ENCODE measurements at regions not wholly inside any gene's neighbourhood (a gene's known extent, or its start where the extent isn't known, plus 50 kb on each side); places are given as distances from the start of the nearest gene placed in this dataset.

GRCh38 chr6:158911746-158912480 is 88.1 kb downstream of the RSPH3 start:
- TF ChIP-seq FOSL1 (IDR thresholded peaks at IDR 0.05; ENCODE audit: low read depth) (no peak), RAD21 (IDR thresholded peaks at IDR 0.05; ENCODE audit: low read depth) (no peak), ZBTB33 (IDR thresholded peaks at IDR 0.05; ENCODE audit: extremely low read depth, insufficient replicate concordance, low read length) (no peak), CTCF (IDR thresholded peaks at IDR 0.05 in 2 of 3, conservative IDR thresholded peaks at IDR 0.05 in 1 of 3; ENCODE audit: borderline replicate concordance in 1 of 3, insufficient read depth in 1 of 3, low read depth in 2 of 3, low read length in 2 of 3) (no peak), EZH2phosphoT487 (IDR thresholded peaks at IDR 0.05; ENCODE audit: borderline replicate concordance) (no peak), CEBPB (IDR thresholded peaks at IDR 0.05; ENCODE audit: low read depth) (no peak), JUND (IDR thresholded peaks at IDR 0.05) (no peak), ZFX (IDR thresholded peaks at IDR 0.05) (0 out of 2 replicates have a peak, but pooled peaks have one; percentile 8)
- ATAC-seq = peak; percentile 57
- BruUV-seq (replicated peaks) = no TSS peak

More at GRCh38 chr6:158911746-158912480, 88.1 kb downstream of the RSPH3 start:
- no peaks in the 10 kb centered on the region for H3K9me2 ChIP-seq (ENCODE audit: insufficient read depth)
- H2AFZ ChIP-seq (ENCODE audit: low read depth, low read length, poor library complexity, severe bottlenecking) = no peak overlapping the region
- H3K9ac ChIP-seq (ENCODE audit: low read length) = no peak overlapping the region
- H3K4me3 ChIP-seq (replicated peaks in 1 of 2; ENCODE audit: low read depth in 1 of 2, low read length in 2 of 2) = no peak overlapping the region
- peaks cover 0 to 12% of the 10 kb centered on the region in 2 experiments; a peak in 2 of 4 replicates for H3K9me3 ChIP-seq (ENCODE audit: control insufficient read depth in 1 of 2, insufficient read depth in 1 of 2, low read depth in 1 of 2, low read length in 2 of 2)
- POLR2A ChIA-PET = interaction anchor here (1.1 to 2.1 kb wide), 3 partner anchors 15 to 42 kb away, joined by 3 to 10 read pairs (median 4); no protein-coding TSS in a partner anchor
- CTCF ChIA-PET = no interaction called here
- H3K4me1 ChIP-seq (ENCODE audit: control insufficient read depth in 1 of 2, insufficient read depth in 2 of 2, low read length in 2 of 2) = peaks cover 34 to 43% of the 10 kb centered on the region in 2 experiments
- H3K27ac ChIP-seq (ENCODE audit: low read depth, low read length) = peak overlapping the region; percentile 34
- no peaks in the 10 kb centered on the region for H3K36me3 ChIP-seq (ENCODE audit: control insufficient read depth in 1 of 2, insufficient read depth in 2 of 2, low read length in 2 of 2)
- RAD21 ChIA-PET (ENCODE audit: low non-redundant PET in 1 of 2, low total read pairs in 2 of 2, uncharacterized antibody in 2 of 2, unreplicated experiment in 2 of 2) = no interaction called here
- H3K27me3 ChIP-seq (ENCODE audit: insufficient read depth, low read length) = no peaks in the 10 kb centered on the region
- H4K20me1 ChIP-seq (ENCODE audit: insufficient read depth) = no peaks in the 10 kb centered on the region
- intact Hi-C loops (cut with micrococcal nuclease) = loop anchor here (2.0 kb wide), 1 partner anchor 43 kb away; no protein-coding TSS in a partner anchor
- H3K79me2 ChIP-seq (ENCODE audit: insufficient read depth, low read length) = no peaks in the 10 kb centered on the region
- H3K4me2 ChIP-seq (ENCODE audit: low read length) = peak overlapping the region; percentile 57
- DNase-seq (ENCODE audit: low read depth, low spot score) = no peak

Data from HCT116 (cell line).